Dendritic cell treated with granulocyte-macrophage colony-stimulating factor and Interleukin-4, amounts not matched to agents 40 ng/mL and 50 ng/mL, for 4 days (primary cell): ENCODE measurements at regions not wholly inside any gene's neighbourhood (a gene's known extent, or its start where the extent isn't known, plus 50 kb on each side); places are given as distances from the start of the nearest gene placed in this dataset.
"Not testable (repeated sequence)": the region's sequence is repeated elsewhere in the genome, so short reads cannot be mapped to it uniquely, and the experiment has no call there.

ENCODE experiments used
- H3K27ac Mint-ChIP-seq: one replicate; pipeline ENCODE4 v1.8.0; 2022; ENCODE audit warnings: mild to moderate bottlenecking, mixed read lengths
- H3K27me3 Mint-ChIP-seq: one replicate; pipeline ENCODE4 v1.8.0; 2022; ENCODE audit warnings: mild to moderate bottlenecking, mixed read lengths
- H3K36me3 Mint-ChIP-seq: one replicate; pipeline ENCODE4 v1.8.0; 2022; ENCODE audit warnings: low read depth, mixed read lengths
- H3K4me1 Mint-ChIP-seq: one replicate; pipeline ENCODE4 v1.8.0; 2022; ENCODE audit warnings: low read depth, mixed read lengths
- H3K4me3 Mint-ChIP-seq: one replicate; pipeline ENCODE4 v1.8.0; 2022; ENCODE audit warnings: mild to moderate bottlenecking, moderate library complexity, mixed read lengths
- H3K9me3 Mint-ChIP-seq: one replicate; pipeline ENCODE4 v1.8.0; 2022; ENCODE audit warnings: mixed read lengths
- intact Hi-C: fragments of 100-400 bp; cut with micrococcal nuclease; formaldehyde crosslinking; loops from one replicate; pipeline ENCODE4 v1.15.0; 2022

DNA sequence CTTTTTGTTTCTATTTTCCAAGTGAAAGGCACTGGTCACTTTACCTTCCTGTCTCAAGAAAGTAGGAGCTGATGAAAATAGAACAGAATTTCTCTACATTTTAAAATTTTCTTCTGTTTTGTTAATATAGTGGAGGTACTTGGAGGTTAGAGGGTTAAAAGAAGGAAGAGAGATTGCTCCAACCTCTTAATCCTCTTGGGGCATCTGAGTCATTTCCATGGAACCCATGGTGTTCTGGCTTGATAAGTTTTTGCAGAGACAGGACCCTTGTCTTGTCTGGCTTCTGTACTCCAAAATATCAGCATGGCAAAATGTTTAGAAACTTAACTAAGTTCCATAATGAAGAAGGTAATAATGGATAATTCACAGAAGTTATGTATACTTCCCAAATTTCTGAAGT is 727.2 kb downstream of the C4orf33 start:
- intact Hi-C loops: no loop called here

DNA sequence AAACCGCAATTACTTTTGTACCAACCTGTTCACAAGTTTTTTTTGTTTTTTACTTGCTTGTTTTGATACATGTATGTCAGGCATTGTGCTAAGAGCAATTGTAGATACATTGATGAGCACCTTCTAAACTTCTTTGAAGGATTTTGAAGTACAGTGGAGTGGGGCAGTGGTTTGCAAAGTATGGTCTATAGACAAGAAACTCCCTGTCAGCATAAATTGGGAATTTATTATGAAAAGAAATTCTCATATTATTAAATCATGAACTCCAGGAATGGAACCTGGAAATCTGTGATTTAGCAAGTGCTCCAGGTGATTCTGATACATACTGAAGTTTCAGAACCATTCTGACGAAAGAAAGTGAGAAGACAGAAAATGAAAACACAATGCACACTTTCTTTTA is 733.4 kb downstream of the C4orf33 start:
- Mint-ChIP-seq H3K27ac (no peak overlapping the region), H3K4me1 (no peaks in the 10 kb centered on the region), H3K4me3 (no peak overlapping the region), H3K36me3 (no peaks in the 10 kb centered on the region), H3K27me3 (no peaks in the 10 kb centered on the region), H3K9me3 (no peaks in the 10 kb centered on the region)
- intact Hi-C loops: no loop called here

More for the DNA sequence above, 727.2 kb downstream of the C4orf33 start:
- H3K36me3 Mint-ChIP-seq: no peaks in the 10 kb centered on the region
- H3K27me3 Mint-ChIP-seq: no peaks in the 10 kb centered on the region
- H3K27ac Mint-ChIP-seq: no peak overlapping the region
- H3K4me1 Mint-ChIP-seq: no peaks in the 10 kb centered on the region
- H3K4me3 Mint-ChIP-seq: no peak overlapping the region
- H3K9me3 Mint-ChIP-seq: no peaks in the 10 kb centered on the region

DNA sequence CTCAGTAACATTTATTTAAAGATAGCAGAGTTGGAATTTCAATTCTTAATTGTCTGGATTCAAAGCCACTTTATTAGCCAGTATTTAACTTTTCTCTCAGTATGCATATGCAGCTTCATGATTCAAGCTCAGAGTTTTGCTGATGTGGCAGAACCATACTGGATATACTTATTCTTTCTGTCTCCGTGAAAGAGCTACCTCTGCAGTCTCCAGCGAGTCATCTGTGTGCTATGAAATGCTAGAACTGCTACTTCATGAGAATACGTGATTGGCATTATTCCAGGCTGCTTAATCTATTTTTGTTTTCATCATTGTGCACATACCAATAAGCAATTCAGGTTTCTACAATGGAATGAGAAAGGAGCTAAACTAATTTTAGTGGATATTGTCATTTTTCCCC is 743.7 kb downstream of the C4orf33 start:
- Mint-ChIP-seq H3K27ac (no peak overlapping the region), H3K36me3 (no peaks in the 10 kb centered on the region), H3K4me1 (no peaks in the 10 kb centered on the region), H3K9me3 (peaks cover 6% of the 10 kb centered on the region), H3K4me3 (no peak overlapping the region), H3K27me3 (no peaks in the 10 kb centered on the region)
- intact Hi-C loops: no loop called here

DNA sequence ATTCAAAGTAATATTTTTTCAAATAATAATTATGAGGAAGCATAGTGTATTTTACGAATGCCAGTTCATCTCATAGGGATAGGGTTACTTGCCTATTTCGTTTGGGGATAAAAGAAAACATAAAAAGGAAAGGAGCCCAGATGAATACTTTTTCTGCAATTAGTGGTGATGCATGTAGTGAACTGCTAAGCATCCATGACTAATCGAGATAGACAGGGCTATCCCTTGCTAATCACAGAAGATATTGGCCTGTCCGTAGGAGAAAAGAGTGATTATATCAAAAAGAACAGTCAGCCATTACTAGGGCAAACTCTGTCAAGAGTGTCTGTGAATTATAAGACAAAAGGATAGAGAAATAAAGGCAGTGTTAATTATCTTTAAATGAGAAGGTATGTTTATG is 746.1 kb downstream of the C4orf33 start:
- intact Hi-C loops: no loop called here
- no peak overlapping the region for H3K27ac Mint-ChIP-seq
- no peaks in the 10 kb centered on the region for H3K27me3 Mint-ChIP-seq
- no peak overlapping the region for H3K4me3 Mint-ChIP-seq
- no peaks in the 10 kb centered on the region for H3K36me3 Mint-ChIP-seq
- no peaks in the 10 kb centered on the region for H3K9me3 Mint-ChIP-seq
- no peaks in the 10 kb centered on the region for H3K4me1 Mint-ChIP-seq

DNA sequence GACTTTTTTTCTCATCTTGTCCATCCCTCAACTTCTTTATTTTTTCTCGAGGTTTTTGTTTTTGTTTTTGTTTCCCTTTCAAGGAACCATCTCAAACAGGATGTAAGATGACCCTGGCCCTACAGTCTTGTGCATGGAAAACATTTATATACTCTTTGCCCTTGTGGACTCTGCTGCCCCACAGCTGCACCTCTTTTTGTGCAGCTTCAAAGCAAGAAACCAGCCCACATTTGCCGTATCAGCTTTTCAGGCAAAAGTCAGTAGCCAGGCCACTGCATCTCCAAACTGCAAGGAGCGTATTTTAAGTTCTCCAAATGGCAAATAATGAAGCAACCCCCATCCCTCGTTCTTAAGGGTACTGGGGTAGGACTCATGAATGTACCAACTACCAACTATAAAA is 756.5 kb downstream of the C4orf33 start:
- intact Hi-C loops: no loop called here
- Mint-ChIP-seq H3K4me1 (no peaks in the 10 kb centered on the region), H3K27me3 (no peaks in the 10 kb centered on the region), H3K4me3 (no peak overlapping the region), H3K36me3 (no peaks in the 10 kb centered on the region), H3K9me3 (peaks cover 26% of the 10 kb centered on the region), H3K27ac (no peak overlapping the region)

DNA sequence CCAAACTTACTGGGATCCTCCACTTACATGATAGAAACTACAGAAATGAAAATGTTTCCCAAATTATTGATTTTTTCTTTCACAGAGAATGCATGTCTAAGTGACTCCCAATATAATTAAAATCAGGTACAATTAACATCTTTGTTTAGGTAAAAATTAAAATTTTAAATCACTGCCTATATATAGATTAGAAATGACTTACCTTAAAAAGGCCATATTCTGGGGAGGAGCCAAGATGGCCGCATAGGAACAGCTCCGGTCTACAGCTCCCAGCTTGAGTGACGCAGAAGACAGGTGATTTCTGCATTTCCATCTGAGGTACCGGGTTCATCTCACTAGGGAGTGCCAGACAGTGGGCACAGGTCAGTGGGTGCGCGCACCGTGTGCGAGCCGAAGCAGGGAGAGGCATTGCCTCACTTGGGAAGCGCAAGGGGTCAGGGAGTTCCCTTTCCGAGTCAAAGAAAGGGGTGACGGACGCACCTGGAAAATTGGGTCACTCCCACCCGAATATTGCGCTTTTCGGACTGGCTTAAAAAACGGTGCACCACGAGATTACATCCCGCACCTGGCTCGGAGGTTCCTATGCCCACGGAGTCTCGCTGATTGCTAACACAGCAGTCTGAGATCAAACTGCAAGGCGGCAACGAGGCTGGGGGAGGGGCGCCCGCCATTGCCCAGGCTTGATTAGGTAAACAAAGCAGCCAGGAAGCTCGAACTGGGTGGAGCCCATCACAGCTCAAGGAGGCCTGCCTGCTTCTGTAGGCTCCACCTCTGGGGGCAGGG is 757.9 kb downstream of the C4orf33 start:
- H3K9me3 Mint-ChIP-seq: peaks cover 26% of the 10 kb centered on the region
- H3K4me1 Mint-ChIP-seq, H3K4me3 Mint-ChIP-seq, intact Hi-C loops, H3K27me3 Mint-ChIP-seq, H3K36me3 Mint-ChIP-seq, H3K27ac Mint-ChIP-seq: not testable (repeated sequence)

DNA sequence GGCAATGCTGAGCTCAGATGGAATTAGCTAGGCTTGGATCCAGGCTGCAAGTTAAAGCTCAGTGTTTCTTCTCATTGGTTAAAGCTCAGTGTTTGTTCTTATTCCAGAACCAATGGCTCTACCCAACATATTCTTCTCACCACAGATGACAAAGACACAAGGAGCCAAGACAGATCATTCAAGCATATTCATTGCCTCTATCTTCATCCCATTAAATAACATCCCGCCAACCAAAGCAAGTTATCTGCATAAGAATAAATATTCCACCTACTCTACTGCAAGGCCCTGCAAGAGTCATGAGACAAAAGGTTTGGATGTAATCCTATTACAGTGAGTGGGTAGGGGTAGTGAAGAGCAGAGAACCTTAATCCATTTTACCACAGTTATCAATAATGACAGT is 766.5 kb downstream of the C4orf33 start:
- Mint-ChIP-seq H3K36me3 (no peaks in the 10 kb centered on the region), H3K4me1 (no peaks in the 10 kb centered on the region), H3K4me3 (no peak overlapping the region), H3K9me3 (no peaks in the 10 kb centered on the region), H3K27ac (no peak overlapping the region), H3K27me3 (no peaks in the 10 kb centered on the region)
- intact Hi-C loops: no loop called here

DNA sequence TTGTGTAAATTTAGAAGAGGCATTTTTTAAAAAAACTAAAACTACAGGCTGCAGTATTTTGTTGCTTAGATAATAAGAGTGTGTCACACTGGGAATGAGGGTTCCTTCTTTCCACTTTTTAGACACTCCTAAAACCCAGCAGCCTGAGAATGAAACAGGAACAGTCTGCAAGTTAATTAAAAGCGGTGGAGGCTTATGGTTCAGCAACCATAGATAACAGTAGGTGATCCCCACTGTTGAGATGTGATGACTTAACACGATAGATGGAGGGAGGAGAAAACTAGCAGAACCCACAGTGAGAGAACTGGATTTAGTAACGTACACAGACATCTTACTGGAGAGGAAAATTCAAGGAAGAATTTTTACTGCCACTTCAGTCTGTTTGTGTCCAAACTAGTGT is 767.3 kb downstream of the C4orf33 start:
- Mint-ChIP-seq H3K36me3 (no peaks in the 10 kb centered on the region), H3K27me3 (no peaks in the 10 kb centered on the region), H3K9me3 (peaks cover 1% of the 10 kb centered on the region), H3K4me1 (no peaks in the 10 kb centered on the region), H3K4me3 (no peak overlapping the region), H3K27ac (no peak overlapping the region)
- intact Hi-C loops: no loop called here

DNA sequence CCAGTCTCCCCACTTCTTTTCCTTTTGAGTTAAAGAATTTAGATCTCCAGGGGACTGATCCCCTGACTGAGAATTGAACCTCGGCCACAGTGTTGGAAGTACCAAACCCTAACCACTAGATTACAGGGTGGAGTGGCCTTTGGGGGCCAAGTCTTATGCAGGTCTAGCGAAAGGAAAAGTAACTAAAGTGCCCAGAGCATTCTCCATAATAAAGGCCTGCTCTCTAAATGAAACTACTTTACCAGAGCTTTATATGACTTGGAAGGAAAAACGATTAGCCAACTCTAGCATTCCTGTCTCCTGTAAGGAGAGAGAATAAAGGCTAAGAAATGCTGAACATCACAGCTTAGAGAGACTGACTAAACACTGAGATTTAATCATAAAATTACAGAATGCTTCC is 788.0 kb downstream of the C4orf33 start:
- no peak overlapping the region for H3K4me3 Mint-ChIP-seq
- H3K36me3 Mint-ChIP-seq: no peaks in the 10 kb centered on the region
- peaks cover 9% of the 10 kb centered on the region for H3K9me3 Mint-ChIP-seq
- H3K27me3 Mint-ChIP-seq: no peaks in the 10 kb centered on the region
- intact Hi-C loops: no loop called here
- no peak overlapping the region for H3K27ac Mint-ChIP-seq
- H3K4me1 Mint-ChIP-seq: no peaks in the 10 kb centered on the region

DNA sequence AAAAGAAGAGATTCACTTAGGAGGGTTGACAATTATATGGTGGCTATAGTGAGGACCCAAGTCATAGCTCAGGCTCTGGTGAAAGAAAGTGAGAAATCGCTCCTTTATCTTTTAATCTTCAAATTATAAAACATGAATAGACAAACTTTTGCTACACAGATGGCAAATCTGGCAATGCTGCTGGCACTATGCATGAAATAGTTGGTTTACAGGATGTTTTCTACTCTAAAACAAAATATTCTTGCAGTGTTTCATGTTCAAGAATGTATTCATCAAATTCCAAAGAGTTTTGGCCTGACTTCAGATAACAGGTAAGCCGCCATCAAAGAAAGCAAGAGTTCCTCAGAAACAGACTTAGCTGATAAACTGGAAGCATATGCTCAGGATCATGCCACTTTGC is 801.2 kb downstream of the C4orf33 start:
- Mint-ChIP-seq H3K9me3 (peaks cover 14% of the 10 kb centered on the region), H3K27me3 (no peaks in the 10 kb centered on the region), H3K4me3 (no peak overlapping the region), H3K36me3 (no peaks in the 10 kb centered on the region), H3K4me1 (no peaks in the 10 kb centered on the region), H3K27ac (no peak overlapping the region)
- intact Hi-C loops: no loop called here

DNA sequence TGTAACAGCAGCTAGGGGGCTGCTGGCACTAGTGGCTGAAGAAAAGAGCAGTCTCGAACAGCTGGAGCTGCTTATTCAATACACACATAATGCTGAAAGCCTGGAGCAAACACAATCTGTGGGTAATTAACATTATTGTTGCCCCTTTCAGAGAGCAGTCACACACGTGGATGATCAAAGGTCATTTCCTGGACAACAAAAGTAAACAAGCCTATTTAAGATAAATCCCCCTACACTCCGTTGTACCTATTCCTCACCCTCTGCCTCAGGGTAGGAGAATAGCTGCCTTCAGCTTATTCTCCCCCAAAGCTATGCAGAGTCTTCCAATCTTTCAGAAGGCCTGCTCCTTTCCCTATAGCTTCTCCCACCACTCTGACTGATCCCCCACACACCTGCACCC is 803.9 kb downstream of the C4orf33 start:
- Mint-ChIP-seq H3K27me3 (no peaks in the 10 kb centered on the region), H3K4me3 (no peak overlapping the region), H3K9me3 (peaks cover 17% of the 10 kb centered on the region), H3K36me3 (no peaks in the 10 kb centered on the region), H3K27ac (no peak overlapping the region), H3K4me1 (no peaks in the 10 kb centered on the region)
- intact Hi-C loops: no loop called here

DNA sequence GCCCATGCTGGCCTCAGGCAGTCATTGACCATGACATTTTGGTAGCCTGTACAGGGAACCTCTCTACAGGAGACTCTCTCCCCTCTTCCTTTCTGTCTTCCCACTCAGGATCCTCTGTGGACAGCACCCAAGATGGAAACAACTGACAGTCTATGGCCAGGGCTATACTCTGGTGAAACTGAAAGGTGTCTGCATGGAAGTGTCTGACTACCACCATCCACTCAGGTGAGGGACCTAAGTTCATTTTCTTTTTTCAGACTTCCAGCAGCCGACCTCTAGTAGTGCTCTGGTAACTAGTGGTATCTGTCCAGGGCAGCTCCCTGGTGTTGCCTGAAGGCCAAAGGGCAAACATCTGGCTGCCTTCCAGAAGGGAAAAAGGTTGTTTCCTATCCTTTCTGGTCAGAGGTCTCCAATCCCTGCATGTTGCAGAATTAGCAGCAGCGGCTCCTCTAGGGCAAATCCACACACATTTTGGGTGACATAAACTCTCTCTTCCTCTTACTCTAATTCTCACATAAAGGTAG is 804.5 kb downstream of the C4orf33 start:
- Mint-ChIP-seq H3K36me3 (no peaks in the 10 kb centered on the region), H3K9me3 (peaks cover 17% of the 10 kb centered on the region), H3K4me1 (no peaks in the 10 kb centered on the region), H3K27me3 (no peaks in the 10 kb centered on the region), H3K4me3 (no peak overlapping the region), H3K27ac (no peak overlapping the region)
- intact Hi-C loops: no loop called here

DNA sequence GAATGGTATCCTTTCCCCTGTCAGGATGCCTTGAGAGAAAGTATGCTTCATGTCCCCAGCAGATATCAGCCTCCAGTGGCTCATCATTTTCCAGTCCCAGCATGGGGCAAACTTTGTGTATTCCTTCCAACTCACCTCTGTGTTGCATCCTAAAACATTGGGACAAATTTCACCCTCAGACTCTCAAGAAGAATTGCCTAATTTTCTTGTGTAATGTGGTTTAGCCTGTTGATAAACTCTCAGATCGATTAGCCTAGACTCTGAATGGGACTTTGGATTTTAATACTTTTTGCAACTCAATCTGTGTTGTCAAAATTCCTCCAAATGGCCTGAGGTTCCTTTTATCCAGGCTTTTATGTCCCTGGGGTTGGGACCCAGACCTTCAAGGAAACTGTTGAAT is 805.3 kb downstream of the C4orf33 start:
- Mint-ChIP-seq H3K27ac (no peak overlapping the region), H3K4me1 (no peaks in the 10 kb centered on the region), H3K27me3 (no peaks in the 10 kb centered on the region), H3K36me3 (no peaks in the 10 kb centered on the region), H3K9me3 (peaks cover 17% of the 10 kb centered on the region), H3K4me3 (no peak overlapping the region)
- intact Hi-C loops: no loop called here

DNA sequence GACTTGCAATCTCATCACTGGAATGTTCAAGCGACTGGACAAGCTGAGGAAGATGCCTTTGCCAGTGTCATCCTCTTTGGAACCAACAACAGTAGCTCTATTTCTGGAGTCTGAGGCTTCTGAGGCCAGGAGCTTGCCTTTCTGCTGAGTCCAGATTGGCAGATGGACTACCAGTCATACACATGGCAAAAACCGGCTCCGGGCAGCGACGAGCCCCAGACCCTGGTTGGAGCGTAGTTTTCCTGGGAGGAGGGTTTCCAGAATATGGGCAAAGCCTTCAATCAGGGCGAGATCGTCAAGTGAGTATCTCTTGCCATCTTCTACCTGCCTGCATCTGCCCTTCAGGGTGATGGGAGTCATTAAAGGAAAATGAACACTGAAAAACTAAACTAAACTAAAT is 807.9 kb downstream of the C4orf33 start:
- intact Hi-C loops: no loop called here
- Mint-ChIP-seq H3K9me3 (peaks cover 17% of the 10 kb centered on the region), H3K27ac (no peak overlapping the region), H3K4me1 (no peaks in the 10 kb centered on the region), H3K27me3 (no peaks in the 10 kb centered on the region), H3K36me3 (no peaks in the 10 kb centered on the region), H3K4me3 (no peak overlapping the region)

DNA sequence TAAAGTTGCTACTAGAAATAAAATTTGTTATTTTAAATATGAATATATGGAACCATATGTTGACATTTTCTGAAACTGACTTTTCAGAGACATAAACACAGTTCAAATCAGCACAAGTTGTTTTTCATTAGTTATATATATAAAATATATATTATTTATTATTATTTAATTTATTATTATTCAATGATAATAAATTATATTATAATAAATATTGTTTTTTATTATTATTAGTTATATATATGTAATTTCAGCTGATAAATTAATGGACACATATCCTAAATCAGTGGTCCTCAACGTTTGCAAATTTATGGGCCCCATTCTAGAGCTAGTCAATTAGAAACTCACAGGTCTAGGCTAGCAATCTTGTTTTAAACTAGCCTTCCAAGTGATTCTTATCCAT is 809.3 kb downstream of the C4orf33 start:
- Mint-ChIP-seq H3K4me3 (no peak overlapping the region), H3K9me3 (peaks cover 25% of the 10 kb centered on the region), H3K27ac (no peak overlapping the region), H3K4me1 (no peaks in the 10 kb centered on the region), H3K27me3 (no peaks in the 10 kb centered on the region), H3K36me3 (no peaks in the 10 kb centered on the region)
- intact Hi-C loops: no loop called here
